ENCODE measurements at regions not wholly inside any gene's neighbourhood (a gene's known extent, or its start where the extent isn't known, plus 50 kb on each side); places are given as distances from the start of the nearest gene placed in this dataset.

DNA sequence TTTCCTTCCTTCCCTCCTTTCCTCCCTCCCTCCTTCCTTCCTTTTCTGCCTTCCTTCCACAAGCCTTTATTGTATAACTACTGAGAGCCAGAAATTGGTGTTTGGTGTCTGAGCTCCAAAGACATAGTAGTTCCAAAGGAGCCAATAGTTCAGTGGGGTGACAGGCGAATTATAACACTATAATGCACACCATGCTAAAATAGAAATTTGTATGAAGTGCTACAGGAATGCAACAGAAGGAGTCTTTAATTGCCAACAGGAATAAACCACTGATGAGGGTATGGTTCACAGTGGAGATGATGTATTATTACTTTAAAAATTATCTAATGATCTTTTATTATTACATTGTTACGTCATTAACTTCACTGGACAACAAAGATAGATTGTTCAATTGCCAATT is 158.8 kb upstream of the SP8 start:
- ChIA-PET CTCF (ENCODE audit: unreplicated experiment) (no interaction called here), POLR2A (interaction anchor here (0.6 kb wide), 1 partner anchor 659 kb away, joined by 4 read pairs; no protein-coding TSS in a partner anchor)
- H4K20me1 ChIP-seq (ENCODE audit: insufficient read depth, low read length): no peaks in the 10 kb centered on the region
- no peaks in the 10 kb centered on the region for H3K9me2 ChIP-seq (ENCODE audit: insufficient read depth, low read length)
- no TSS peak for BruUV-seq (replicated peaks)
- H3K4me2 ChIP-seq (ENCODE audit: low read length): no peak overlapping the region
- H3K79me2 ChIP-seq (ENCODE audit: insufficient read depth, low read depth, low read length): no peaks in the 10 kb centered on the region
- DNase-seq (ENCODE audit: low spot score): no peak
- intact Hi-C loops (cut with micrococcal nuclease; ENCODE audit: unreplicated experiment): no loop called here
- TF ChIP-seq, protein P1, sequence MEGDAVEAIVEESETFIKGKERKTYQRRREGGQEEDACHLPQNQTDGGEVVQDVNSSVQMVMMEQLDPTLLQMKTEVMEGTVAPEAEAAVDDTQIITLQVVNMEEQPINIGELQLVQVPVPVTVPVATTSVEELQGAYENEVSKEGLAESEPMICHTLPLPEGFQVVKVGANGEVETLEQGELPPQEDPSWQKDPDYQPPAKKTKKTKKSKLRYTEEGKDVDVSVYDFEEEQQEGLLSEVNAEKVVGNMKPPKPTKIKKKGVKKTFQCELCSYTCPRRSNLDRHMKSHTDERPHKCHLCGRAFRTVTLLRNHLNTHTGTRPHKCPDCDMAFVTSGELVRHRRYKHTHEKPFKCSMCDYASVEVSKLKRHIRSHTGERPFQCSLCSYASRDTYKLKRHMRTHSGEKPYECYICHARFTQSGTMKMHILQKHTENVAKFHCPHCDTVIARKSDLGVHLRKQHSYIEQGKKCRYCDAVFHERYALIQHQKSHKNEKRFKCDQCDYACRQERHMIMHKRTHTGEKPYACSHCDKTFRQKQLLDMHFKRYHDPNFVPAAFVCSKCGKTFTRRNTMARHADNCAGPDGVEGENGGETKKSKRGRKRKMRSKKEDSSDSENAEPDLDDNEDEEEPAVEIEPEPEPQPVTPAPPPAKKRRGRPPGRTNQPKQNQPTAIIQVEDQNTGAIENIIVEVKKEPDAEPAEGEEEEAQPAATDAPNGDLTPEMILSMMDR (conservative IDR thresholded peaks at IDR 0.05; ENCODE audit: low read length): no peak
- no peak for TF ChIP-seq EZH2phosphoT487 (IDR thresholded peaks at IDR 0.05; ENCODE audit: borderline replicate concordance, low read depth, low read length)
- no peak overlapping the region for H2AFZ ChIP-seq (ENCODE audit: low read length)
- H3K36me3 ChIP-seq (ENCODE audit: insufficient read depth, low read length): no peaks in the 10 kb centered on the region
- no peak overlapping the region for H3K4me3 ChIP-seq (ENCODE audit: low read depth, low read length, poor library complexity, severe bottlenecking)
- H3K27ac ChIP-seq (ENCODE audit: low read depth, low read length, poor library complexity, severe bottlenecking): no peak overlapping the region
- no peaks in the 10 kb centered on the region for H3K9me3 ChIP-seq (ENCODE audit: low read length)
- no peaks in the 10 kb centered on the region for H3K4me1 ChIP-seq (ENCODE audit: insufficient read depth, low read length, poor library complexity, severe bottlenecking)

DNA sequence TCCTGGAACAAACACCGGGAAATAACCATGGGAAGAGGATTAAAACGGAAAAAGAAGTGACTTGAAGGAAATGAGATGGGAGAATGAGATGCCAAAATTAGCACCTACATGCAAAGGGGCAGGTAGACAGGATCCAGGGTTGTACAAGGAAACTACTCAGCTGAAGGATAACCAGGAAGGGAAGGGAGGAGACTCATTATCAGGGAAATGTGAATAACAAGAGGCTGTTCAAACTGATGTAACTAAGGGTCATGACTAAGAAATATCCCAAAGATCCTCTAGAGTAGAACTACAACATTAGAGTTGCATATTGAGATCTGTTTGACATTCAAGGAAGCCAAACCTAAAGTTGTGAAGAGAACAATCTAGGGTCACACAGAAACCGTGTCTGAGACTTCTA is 166.2 kb upstream of the SP8 start:
- H2AFZ ChIP-seq (ENCODE audit: low read length): no peak overlapping the region
- no peak for DNase-seq (ENCODE audit: low spot score)
- H3K9me2 ChIP-seq (ENCODE audit: insufficient read depth, low read length): no peaks in the 10 kb centered on the region
- TF ChIP-seq, protein P1 (conservative IDR thresholded peaks at IDR 0.05; ENCODE audit: low read length): no peak
- TF ChIP-seq EZH2phosphoT487 (IDR thresholded peaks at IDR 0.05; ENCODE audit: borderline replicate concordance, low read depth, low read length): no peak
- ChIA-PET CTCF (ENCODE audit: unreplicated experiment) (no interaction called here), POLR2A (no interaction called here)
- no peaks in the 10 kb centered on the region for H3K9me3 ChIP-seq (ENCODE audit: low read length)
- no peak overlapping the region for H3K27ac ChIP-seq (ENCODE audit: low read depth, low read length, poor library complexity, severe bottlenecking)
- intact Hi-C loops (cut with micrococcal nuclease; ENCODE audit: unreplicated experiment): no loop called here
- no peaks in the 10 kb centered on the region for H3K36me3 ChIP-seq (ENCODE audit: insufficient read depth, low read length)
- H3K4me1 ChIP-seq (ENCODE audit: insufficient read depth, low read length, poor library complexity, severe bottlenecking): no peaks in the 10 kb centered on the region
- H4K20me1 ChIP-seq (ENCODE audit: insufficient read depth, low read length): no peaks in the 10 kb centered on the region
- H3K4me3 ChIP-seq (ENCODE audit: low read depth, low read length, poor library complexity, severe bottlenecking): no peak overlapping the region
- no peak overlapping the region for H3K4me2 ChIP-seq (ENCODE audit: low read length)
- BruUV-seq (replicated peaks): no TSS peak
- H3K79me2 ChIP-seq (ENCODE audit: insufficient read depth, low read depth, low read length): no peaks in the 10 kb centered on the region

DNA sequence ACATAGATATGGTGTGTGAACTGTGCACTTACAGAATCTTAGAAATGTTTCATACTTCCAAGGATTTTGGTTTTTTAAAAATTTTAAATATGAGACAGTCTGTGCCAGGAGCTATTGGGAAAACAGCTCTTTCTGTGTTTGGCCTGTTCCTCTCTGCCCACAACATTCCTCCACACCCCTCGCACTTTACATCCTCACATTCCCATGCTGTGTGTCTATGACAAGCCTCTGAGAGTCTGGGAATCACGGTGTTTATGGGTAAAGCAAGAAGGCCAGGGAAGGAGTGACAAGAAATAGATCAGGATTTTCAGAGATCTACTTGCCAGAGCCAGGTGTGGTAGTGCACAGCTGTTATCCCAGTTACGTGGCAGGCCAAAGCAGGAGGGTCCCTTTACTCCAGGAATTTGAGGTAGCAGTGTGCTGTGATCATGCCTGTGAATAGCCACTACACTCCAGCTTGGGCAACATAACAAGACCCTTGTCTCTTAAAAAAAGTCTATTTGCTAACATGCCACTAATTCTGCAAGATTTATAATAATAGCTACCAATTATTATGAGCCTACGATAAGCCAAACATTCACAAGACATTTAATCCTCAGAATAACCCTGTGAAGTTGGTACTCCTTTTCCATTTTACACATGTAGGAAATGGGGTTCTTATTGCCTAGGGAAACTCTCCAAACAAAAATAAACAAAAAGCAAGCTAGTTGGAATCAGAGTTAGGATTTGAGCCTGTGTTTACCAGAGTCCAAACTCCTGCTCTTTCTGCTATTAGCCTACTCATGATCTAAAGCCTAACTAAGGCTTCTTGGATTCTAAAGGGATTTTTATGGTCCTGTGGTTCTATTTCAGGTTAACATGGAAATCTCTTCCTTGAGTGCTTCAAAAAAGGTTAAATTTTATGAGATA is 168.3 kb upstream of the SP8 start:
- Histone ChIP-seq H4K20me1 (ENCODE audit: insufficient read depth, low read length) (no peaks in the 10 kb centered on the region), H3K4me3 (ENCODE audit: low read depth, low read length, poor library complexity, severe bottlenecking) (no peak overlapping the region), H3K9me2 (ENCODE audit: insufficient read depth, low read length) (no peaks in the 10 kb centered on the region), H3K27ac (ENCODE audit: low read depth, low read length, poor library complexity, severe bottlenecking) (no peak overlapping the region), H3K4me2 (ENCODE audit: low read length) (no peak overlapping the region), H3K36me3 (ENCODE audit: insufficient read depth, low read length) (no peaks in the 10 kb centered on the region), H3K9me3 (ENCODE audit: low read length) (no peaks in the 10 kb centered on the region), H3K79me2 (ENCODE audit: insufficient read depth, low read depth, low read length) (no peaks in the 10 kb centered on the region), H3K4me1 (ENCODE audit: insufficient read depth, low read length, poor library complexity, severe bottlenecking) (no peaks in the 10 kb centered on the region), H2AFZ (ENCODE audit: low read length) (no peak overlapping the region)
- CTCF ChIA-PET (ENCODE audit: unreplicated experiment): no interaction called here
- BruUV-seq (replicated peaks): no TSS peak
- intact Hi-C loops (cut with micrococcal nuclease; ENCODE audit: unreplicated experiment): no loop called here
- TF ChIP-seq, protein P1 (conservative IDR thresholded peaks at IDR 0.05; ENCODE audit: low read length): no peak
- TF ChIP-seq EZH2phosphoT487 (IDR thresholded peaks at IDR 0.05; ENCODE audit: borderline replicate concordance, low read depth, low read length): no peak
- DNase-seq (ENCODE audit: low spot score): no peak
- POLR2A ChIA-PET: no interaction called here

Measured in OCI-LY7 (cell line).